Endothelial cell of umbilical vein (primary cell): ENCODE measurements at regions not wholly inside any gene's neighbourhood (a gene's known extent, or its start where the extent isn't known, plus 50 kb on each side); places are given as distances from the start of the nearest gene placed in this dataset.

ENCODE experiments used
- BruUV-seq: library from RNA; stranded (reverse); fragments of 400-500 nt; replicated peaks from 2 replicates; lab custom pipeline; 2021; lab: Mats Ljungman, UMichigan
- CTCF ChIA-PET: fragments of 300-600, 350-600 bp; sonication (Branson Sonifier 250); formaldehyde crosslinking; loops from one replicate; lab custom pipeline; 2021; ENCODE audit warnings: antibody characterized with exemption, inconsistent platforms; lab: Charles Lee
- POLR2A ChIA-PET: fragments of 300-600, 350-600 bp; sonication (Branson Sonifier 250); formaldehyde crosslinking; loops from one replicate; lab custom pipeline; 2021; ENCODE audit warnings: antibody characterized with exemption, inconsistent platforms; lab: Charles Lee
- DNase-seq: peaks from one replicate; pipeline ENCODE4 v3.0.0-alpha.2; 2011; ENCODE audit warnings: low read depth, low spot score
- FAIRE-seq: peaks from 2 replicates; lab custom pipeline; 2011; peaks lifted over from hg19 to GRCh38; lab: Jason Lieb, UNC
- H2AFZ ChIP-seq: 2 replicates; pipeline ENCODE4 v1.6.0; 2012; ENCODE audit warnings: low read depth, low read length, control low read depth, inconsistent platforms
- H3K27ac ChIP-seq: 2 replicates; pipeline ENCODE4 v1.5.1; 2011; ENCODE audit warnings: low read depth, mild to moderate bottlenecking, control low read depth, low read length, moderate library complexity; ENCODE audit not compliant: insufficient read depth
- H3K27me3 ChIP-seq, 2 experiments: 2 replicates each; pipeline versions ENCODE4 v1.6.0 to v1.6.1; 2011; ENCODE audit warnings: low read length in 2 of 2, mixed read lengths in 1 of 2; ENCODE audit not compliant: control insufficient read depth in 2 of 2, insufficient read depth in 2 of 2
- H3K36me3 ChIP-seq, 2 experiments: 2 replicates in 1 of 2; 3 replicates in 1 of 2; pipeline ENCODE4 v1.5.1; 2011; ENCODE audit warnings: low read length in 2 of 2, mild to moderate bottlenecking in 1 of 2, moderate library complexity in 1 of 2; ENCODE audit not compliant: control insufficient read depth in 2 of 2, insufficient read depth in 2 of 2; ENCODE audit errors: extremely low read depth in 1 of 2
- H3K4me1 ChIP-seq: 3 replicates; pipeline ENCODE4 v1.5.1; 2011; ENCODE audit warnings: mild to moderate bottlenecking, low read length; ENCODE audit not compliant: control insufficient read depth, insufficient read depth; ENCODE audit errors: extremely low read depth
- H3K4me2 ChIP-seq: 2 replicates; pipeline ENCODE4 v1.6.1; 2011; ENCODE audit warnings: low read length, control low read depth, mixed read lengths; ENCODE audit not compliant: insufficient read depth
- H3K4me3 ChIP-seq, 3 experiments: fragments of 200-600 bp in 1 of 3; sonication (generic), shearing (Covaris generic) in 1 of 3; replicated peaks in 1 of 3; 2 replicates each; pipeline ENCODE4 v1.5.1; 2011 to 2016; ENCODE audit warnings: control low read depth in 3 of 3, low read length in 3 of 3, mild to moderate bottlenecking in 2 of 3, inconsistent platforms in 1 of 3, low read depth in 1 of 3, moderate library complexity in 1 of 3; ENCODE audit not compliant: insufficient read depth in 1 of 3
- H3K79me2 ChIP-seq: 2 replicates; pipeline ENCODE4 v1.6.0; 2012; ENCODE audit warnings: low read length, inconsistent platforms; ENCODE audit not compliant: control insufficient read depth, insufficient read depth
- H3K9ac ChIP-seq: replicated peaks from 2 replicates; pipeline ENCODE3; 2011; ENCODE audit warnings: low read length, control low read depth; ENCODE audit not compliant: insufficient read depth; ENCODE audit errors: extremely low read depth
- H3K9me1 ChIP-seq: replicated peaks from 3 replicates; pipeline ENCODE4 v1.6.0; 2011; ENCODE audit warnings: mild to moderate bottlenecking, low read length; ENCODE audit not compliant: control insufficient read depth, insufficient read depth; ENCODE audit errors: extremely low read depth
- H3K9me3 ChIP-seq: replicated peaks from 2 replicates; pipeline ENCODE4 v1.5.1; 2012; ENCODE audit warnings: low read length, inconsistent platforms; ENCODE audit not compliant: control insufficient read depth, insufficient read depth
- H4K20me1 ChIP-seq: replicated peaks from 2 replicates; pipeline ENCODE3; 2011; ENCODE audit warnings: mild to moderate bottlenecking, low read length; ENCODE audit not compliant: control insufficient read depth, insufficient read depth; ENCODE audit errors: extremely low read depth
- CTCF ChIP-seq, 2 donors: IDR thresholded peaks; 1 replicate in 1 of 2; 2 replicates in 1 of 2; pipeline ENCODE4 v1.5.1; 2011; ENCODE audit warnings: low read length in 2 of 2, mild to moderate bottlenecking in 2 of 2, moderate library complexity in 2 of 2, control low read depth in 1 of 2, inconsistent platforms in 1 of 2, low read depth in 1 of 2; ENCODE audit not compliant: insufficient read depth in 1 of 2; ENCODE audit errors: extremely low read depth in 1 of 2
- EZH2 ChIP-seq: IDR thresholded peaks from 2 replicates; pipeline ENCODE4 v1.6.1; 2012; ENCODE audit warnings: borderline replicate concordance, low read depth, mild to moderate bottlenecking, moderate library complexity, low read length, inconsistent platforms; ENCODE audit not compliant: severe bottlenecking
- FOS ChIP-seq: IDR thresholded peaks from 2 replicates; pipeline ENCODE4 v1.6.1; 2011; ENCODE audit warnings: mild to moderate bottlenecking, low read length, moderate library complexity, borderline replicate concordance; ENCODE audit not compliant: insufficient read depth
- JUN ChIP-seq: IDR thresholded peaks from 2 replicates; pipeline ENCODE4 v1.6.1; 2011; ENCODE audit warnings: borderline replicate concordance, low read depth; ENCODE audit not compliant: insufficient read length, insufficient read depth
- POLR2A ChIP-seq: IDR thresholded peaks from 2 replicates; pipeline ENCODE4 v1.6.1; 2012; ENCODE audit warnings: low read depth, mild to moderate bottlenecking, control low read depth, low read length
- POLR2AphosphoS5 ChIP-seq: IDR thresholded peaks from 2 replicates; pipeline ENCODE4 v1.6.1; 2012; ENCODE audit warnings: low read depth, mild to moderate bottlenecking, control low read depth, low read length, moderate library complexity; ENCODE audit not compliant: insufficient read depth
- dilution Hi-C: fragments of 300-500 bp; cut with MboI; formaldehyde crosslinking; loops from one replicate; pipeline ENCODE4 v1.15.0; 2019; ENCODE audit warnings: low sequenced_read_pairs; ENCODE audit not compliant: extremely low pct_ligation_motif_present
- intact Hi-C: fragments of 100-400 bp; cut with micrococcal nuclease; formaldehyde crosslinking; loops from one replicate; pipeline ENCODE4 v1.10.0; 2022
- TF ChIP-seq, protein P1 (sequence below): IDR thresholded peaks from 2 replicates; pipeline ENCODE4 v1.6.1; 2011; ENCODE audit not compliant: insufficient read depth, insufficient read length

GRCh38 chr5:13218518-13218917 lies 726.0 kb downstream of the DNAH5 start:
- no peaks in the 10 kb centered on the region for H3K4me1 ChIP-seq
- H3K79me2 ChIP-seq, result no peaks in the 10 kb centered on the region
- ChIA-PET CTCF (no interaction called here), POLR2A (no interaction called here)
- H3K27me3 ChIP-seq, result no peaks in the 10 kb centered on the region
- FAIRE-seq, result peak; percentile 35
- no peak for TF ChIP-seq JUN
- TF ChIP-seq POLR2AphosphoS5, result no peak
- TF ChIP-seq, protein P1, sequence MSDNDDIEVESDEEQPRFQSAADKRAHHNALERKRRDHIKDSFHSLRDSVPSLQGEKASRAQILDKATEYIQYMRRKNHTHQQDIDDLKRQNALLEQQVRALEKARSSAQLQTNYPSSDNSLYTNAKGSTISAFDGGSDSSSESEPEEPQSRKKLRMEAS, result no peak
- TF ChIP-seq CTCF (IDR thresholded peaks at IDR 0.05; ENCODE audit: extremely low read depth in 1 of 2, insufficient read depth in 1 of 2, low read depth in 1 of 2, low read length in 2 of 2), result peak; percentile 33 to 55
- dilution Hi-C loops (no loop called here), intact Hi-C loops (loop anchor here (1.0 kb wide), 2 partner anchors 34 to 261 kb away; no protein-coding TSS in a partner anchor)
- H3K4me3 ChIP-seq, result no peak overlapping the region
- no peak overlapping the region for H2AFZ ChIP-seq
- H3K36me3 ChIP-seq, result no peaks in the 10 kb centered on the region
- no peaks in the 10 kb centered on the region for H4K20me1 ChIP-seq
- no peak overlapping the region for H3K27ac ChIP-seq
- H3K9me1 ChIP-seq, result no peaks in the 10 kb centered on the region
- no peaks in the 10 kb centered on the region for H3K9me3 ChIP-seq
- H3K4me2 ChIP-seq, result no peak overlapping the region
- DNase-seq, result peak; percentile 19
- H3K9ac ChIP-seq, result no peak overlapping the region
- BruUV-seq, result no TSS peak

- Histone ChIP-seq H4K20me1 (no peaks in the 10 kb centered on the region), H3K9me3 (no peaks in the 10 kb centered on the region), H3K4me3 (no peak overlapping the region), H2AFZ (no peak overlapping the region), H3K4me1 (no peaks in the 10 kb centered on the region), H3K36me3 (no peaks in the 10 kb centered on the region), H3K4me2 (no peak overlapping the region), H3K27me3 (no peaks in the 10 kb centered on the region), H3K9me1 (no peaks in the 10 kb centered on the region), H3K27ac (no peak overlapping the region), H3K9ac (no peak overlapping the region), H3K79me2 (no peaks in the 10 kb centered on the region)
- DNase-seq, result no peak
- BruUV-seq, result no TSS peak
- TF ChIP-seq FOS, result no peak
- TF ChIP-seq, protein P1, result no peak
- no peak for TF ChIP-seq EZH2
- TF ChIP-seq JUN, result no peak
- TF ChIP-seq POLR2AphosphoS5, result no peak
- no peak for TF ChIP-seq CTCF (IDR thresholded peaks at IDR 0.05; ENCODE audit: extremely low read depth in 1 of 2, insufficient read depth in 1 of 2, low read depth in 1 of 2, low read length in 2 of 2)
- TF ChIP-seq POLR2A, result no peak
- intact Hi-C loops (loop anchor here (1.0 kb wide), 2 partner anchors 35 to 262 kb away; no protein-coding TSS in a partner anchor), dilution Hi-C loops (no loop called here)
- FAIRE-seq, result no peak
- CTCF ChIA-PET, result no interaction called here
- POLR2A ChIA-PET, result no interaction called here
These were observed 726.9 kb downstream of the DNAH5 start for GRCh38 chr5:13217636-13218035.
